ENCODE measurements at regions not wholly inside any gene's neighbourhood (a gene's known extent, or its start where the extent isn't known, plus 50 kb on each side); places are given as distances from the start of the nearest gene placed in this dataset.

- H3K36me3 ChIP-seq = no peaks in the 10 kb centered on the region
- H3K9me3 ChIP-seq = no peaks in the 10 kb centered on the region
- WGBS, 2 donors = 63 to 66% methylated on average over 8 to 20 of the region's 20 CpGs
- DNase-seq (peak; percentile 21 to 71), ATAC-seq (ENCODE audit: low FRiP score in 2 of 2) (peak in 1 of 2 donors; percentile 60)
- no peak overlapping the region for H3K27ac ChIP-seq
- H3K4me3 ChIP-seq = no peak overlapping the region
- TF ChIP-seq CTCF (IDR thresholded peaks at IDR 0.05) = peak in 3 of 6 experiments; percentile 14 to 18 (median 14)
- TF ChIP-seq POLR2AphosphoS5 (IDR thresholded peaks at IDR 0.05) = no peak
- no peaks in the 10 kb centered on the region for H3K27me3 ChIP-seq
- no peaks in the 10 kb centered on the region for H3K4me1 ChIP-seq
Measured at GRCh38 chr19:16025108-16026101, 50.9 kb upstream of the TPM4 start.

- no peaks in the 10 kb centered on the region for H3K9me3 ChIP-seq
- 86 to 88% methylated on average over 3 to 19 of the region's 19 CpGs for whole genome bisulfite sequencing, 2 donors
- ATAC-seq (ENCODE audit: low FRiP score in 2 of 2) (no peak), DNase-seq (peak in 1 of 2 donors; percentile 80)
- no peaks in the 10 kb centered on the region for H3K4me1 ChIP-seq
- no peaks in the 10 kb centered on the region for H3K36me3 ChIP-seq
- no peak overlapping the region for H3K4me3 ChIP-seq
- no peaks in the 10 kb centered on the region for H3K27me3 ChIP-seq
- TF ChIP-seq CTCF (IDR thresholded peaks at IDR 0.05) (no peak), EP300 (IDR thresholded peaks at IDR 0.05) (no peak), POLR2AphosphoS5 (IDR thresholded peaks at IDR 0.05) (no peak), POLR2A (IDR thresholded peaks at IDR 0.05) (no peak)
- H3K27ac ChIP-seq = no peak overlapping the region
Measured at GRCh38 chr19:16026131-16026530, 50.2 kb upstream of the TPM4 start.

Data from upper lobe of left lung (tissue), 6 donors.